ENCODE measurements at regions not wholly inside any gene's neighbourhood (a gene's known extent, or its start where the extent isn't known, plus 50 kb on each side); places are given as distances from the start of the nearest gene placed in this dataset.

GRCh38 chr3:162647321-162647720 lies 1150.7 kb downstream of the OTOL1 start:
- Histone ChIP-seq H2AK5ac (ENCODE audit: insufficient read length, low read length) (no peak overlapping the region), H3K56ac (ENCODE audit: insufficient read length, low read depth, low read length) (no peak overlapping the region), H2AFZ (ENCODE audit: low read length) (no peak overlapping the region), H2BK15ac (ENCODE audit: low read depth, low read length) (no peak overlapping the region), H3K9ac (ENCODE audit: extremely low read depth, insufficient read length, low read length) (no peak overlapping the region), H3K23ac (ENCODE audit: insufficient read length, low read depth, low read length) (no peak overlapping the region), H3K4ac (ENCODE audit: low read depth, low read length) (no peak overlapping the region), H3K23me2 (ENCODE audit: insufficient read length, low read depth, low read length, poor library complexity, severe bottlenecking) (no peaks in the 10 kb centered on the region), H4K20me1 (ENCODE audit: control insufficient read depth, insufficient read depth, insufficient read length) (no peaks in the 10 kb centered on the region), H3K18ac (ENCODE audit: insufficient read length, low read depth, low read length) (no peak overlapping the region), H2BK5ac (ENCODE audit: insufficient read length, low read length) (no peak overlapping the region), H2BK120ac (ENCODE audit: low read depth, low read length, poor library complexity, severe bottlenecking) (no peak overlapping the region), H4K8ac (replicated peaks; ENCODE audit: insufficient read length, low read depth, low read length) (no peak overlapping the region), H2BK12ac (ENCODE audit: insufficient read length, low read depth, low read length) (no peak overlapping the region), H3K79me1 (ENCODE audit: insufficient read depth, low read depth, low read length, poor library complexity, severe bottlenecking) (no peaks in the 10 kb centered on the region), H3K9me3 (ENCODE audit: control insufficient read depth, low read depth, low read length) (peaks cover 12% of the 10 kb centered on the region), H3K27me3 (ENCODE audit: insufficient read depth, low read length) (no peaks in the 10 kb centered on the region), H3T11ph (ENCODE audit: low read length) (no peak overlapping the region), H3K14ac (ENCODE audit: insufficient read depth, low read length) (no peak overlapping the region), H3K4me1 (ENCODE audit: insufficient read depth, low read length) (no peaks in the 10 kb centered on the region), H3K79me2 (ENCODE audit: insufficient read depth, low read length) (no peaks in the 10 kb centered on the region), H3K27ac (ENCODE audit: insufficient read length, low read depth, low read length) (no peak overlapping the region), H2BK20ac (ENCODE audit: low read depth, low read length, poor library complexity, severe bottlenecking) (no peak overlapping the region), H4K5ac (ENCODE audit: insufficient read length, low read depth, low read length) (no peak overlapping the region), H3K4me2 (ENCODE audit: insufficient read depth, insufficient read length, low read length) (no peak overlapping the region), H4K91ac (ENCODE audit: insufficient read length, low read depth, low read length) (no peak overlapping the region)
- no peak overlapping the region for H3K27ac Mint-ChIP-seq
- no peaks in the 10 kb centered on the region for H3K4me1 Mint-ChIP-seq
- peaks cover 20 to 30% (median 21%) of the 10 kb centered on the region in 3 experiments for H3K36me3 Mint-ChIP-seq (ENCODE audit: insufficient read depth in 1 of 3, low read depth in 3 of 3)
- no peaks in the 10 kb centered on the region for H3K27me3 Mint-ChIP-seq (ENCODE audit: low read depth)
- no peak overlapping the region for H3K4me3 Mint-ChIP-seq
- no peak for TF ChIP-seq CTCF (conservative IDR thresholded peaks at IDR 0.05)
- WGBS (ENCODE audit: extremely low coverage, insufficient read length, low lambda C conversion rate): no CpG with 5 or more reads among the region's 2 CpGs
- H3K9me3 Mint-ChIP-seq: peaks cover 22 to 25% of the 10 kb centered on the region in 2 experiments
- DNase-seq: no peak

All from H9 (cell line).